Transverse colon (tissue), 4 donors: ENCODE measurements at regions not wholly inside any gene's neighbourhood (a gene's known extent, or its start where the extent isn't known, plus 50 kb on each side); places are given as distances from the start of the nearest gene placed in this dataset.

Experiments used
- DNase-seq: peaks from one replicate; pipeline ENCODE4 v3.0.0-alpha.2; 2019
- H3K27ac ChIP-seq, 4 donors: fragments of 200-600 bp; sonication (generic); 2 replicates each; pipeline ENCODE4 v1.5.1; 2016 to 2018; ENCODE audit warnings: inconsistent platforms in 4 of 4
- H3K27me3 ChIP-seq: fragments of 200-600 bp; sonication (generic); 2 replicates; pipeline ENCODE4 v1.5.1; 2017; ENCODE audit warnings: inconsistent platforms
- H3K36me3 ChIP-seq, 4 donors: fragments of 200-600 bp; sonication (generic); 2 replicates each; pipeline ENCODE4 v1.5.1; 2017 to 2019; ENCODE audit warnings: inconsistent platforms in 4 of 4
- H3K4me1 ChIP-seq, 4 donors: fragments of 200-600 bp; sonication (generic); 2 replicates each; pipeline ENCODE4 v1.5.1; 2017 to 2020; ENCODE audit warnings: inconsistent platforms in 4 of 4
- H3K4me3 ChIP-seq, 4 donors: fragments of 200-600 bp; sonication (generic); 1 replicate in 1 of 4; 2 replicates in 3 of 4; pipeline versions ENCODE4 v1.5.1 to v1.6.1; 2017 to 2019; ENCODE audit warnings: inconsistent platforms in 4 of 4
- H3K9me3 ChIP-seq, 2 donors: fragments of 200-600 bp; sonication (generic); 2 replicates each; pipeline ENCODE4 v1.5.1; 2017 to 2019; ENCODE audit warnings: inconsistent platforms in 2 of 2
- CTCF ChIP-seq, 5 experiments: fragments of 200-600 bp in 3 of 5; fragments of 450-650 bp in 2 of 5; sonication (generic) in 3 of 5; IDR thresholded peaks; 1 replicate in 2 of 5; 2 replicates in 3 of 5; pipeline ENCODE4 v1.5.1; 2016 to 2017; ENCODE audit warnings: antibody characterized with exemption in 5 of 5, inconsistent platforms in 3 of 5, mild to moderate bottlenecking in 2 of 5, moderate library complexity in 1 of 5
- EP300 ChIP-seq: sonication (generic); formaldehyde crosslinking; IDR thresholded peaks from one replicate; pipeline ENCODE4 v1.6.1; 2017; ENCODE audit warnings: antibody characterized with exemption, low read depth
- POLR2A ChIP-seq: fragments of 450-650 bp; IDR thresholded peaks from one replicate; pipeline ENCODE4 v1.6.1; 2016; ENCODE audit warnings: antibody characterized with exemption, mild to moderate bottlenecking, moderate library complexity
- POLR2AphosphoS5 ChIP-seq, 3 donors: sonication (generic); formaldehyde crosslinking; IDR thresholded peaks; one replicate each; pipeline ENCODE4 v1.6.1; 2016; ENCODE audit warnings: antibody characterized with exemption in 3 of 3
- WGBS, 2 donors: methylation state at CpG; one replicate each; pipeline ENCODE4 v1.1.5; 2018; ENCODE audit warnings: low coverage in 1 of 2; 5-methylcytosine and 5-hydroxymethylcytosine counted together
- in situ Hi-C, 4 donors: fragments of 200-750 bp; cut with MboI; loops; one replicate each; pipeline versions ENCODE4 v1.15.0 to v1.15.1; 2017; ENCODE audit warnings: low sequenced_read_pairs in 3 of 4, low pct_ligation_motif_present in 1 of 4, low pct_unique_long_range_greater_than_20kb in 1 of 4
- intact Hi-C: fragments of 100-400 bp; cut with DNase I; formaldehyde crosslinking; loops from one replicate; pipeline ENCODE4 v1.15.1; 2023; ENCODE audit warnings: low total_unique reads

- 39% methylated on average over 1 of the region's 1 CpG; no CpG with 5 or more reads in 1 of the 2 donors for WGBS, 2 donors
- TF ChIP-seq POLR2AphosphoS5 (IDR thresholded peaks at IDR 0.05) (no peak), EP300 (no peak), CTCF (IDR thresholded peaks at IDR 0.05) (no peak), POLR2A (no peak)
- Histone ChIP-seq H3K4me3 (no peak overlapping the region), H3K27me3 (no peaks in the 10 kb centered on the region), H3K27ac (no peak overlapping the region), H3K36me3 (no peaks in the 10 kb centered on the region), H3K9me3 (no peaks in the 10 kb centered on the region), H3K4me1 (no peaks in the 10 kb centered on the region)
- no peak for DNase-seq
- intact Hi-C loops, result loop anchor here (5.0 kb wide), 1 partner anchor 173 kb away; the partner anchor contains the start of gene IFNA1
- in situ Hi-C loops, result no loop called here
These were observed 132.9 kb upstream of the IFNE start for GRCh38 chr9:21615018-21615417.

GRCh38 chr9:21615446-21615845, 133.3 kb upstream of the IFNE start:
- no peak for DNase-seq
- Histone ChIP-seq H3K9me3 (no peaks in the 10 kb centered on the region), H3K27me3 (no peaks in the 10 kb centered on the region), H3K36me3 (no peaks in the 10 kb centered on the region), H3K4me3 (no peak overlapping the region), H3K27ac (no peak overlapping the region), H3K4me1 (no peaks in the 10 kb centered on the region)
- TF ChIP-seq CTCF (IDR thresholded peaks at IDR 0.05), result no peak
- no peak for TF ChIP-seq POLR2A
- TF ChIP-seq EP300, result no peak
- TF ChIP-seq POLR2AphosphoS5 (IDR thresholded peaks at IDR 0.05), result no peak
- in situ Hi-C loops, result no loop called here
- intact Hi-C loops, result loop anchor here (5.0 kb wide), 1 partner anchor 173 kb away; the partner anchor contains the start of gene IFNA1
- WGBS, 2 donors, result 76 to 79% methylated on average over 4 of the region's 4 CpGs

GRCh38 chr9:21616082-21616778, 134.1 kb upstream of the IFNE start:
- DNase-seq, result no peak
- TF ChIP-seq POLR2AphosphoS5 (IDR thresholded peaks at IDR 0.05), result no peak
- TF ChIP-seq EP300, result no peak
- TF ChIP-seq POLR2A, result no peak
- TF ChIP-seq CTCF (IDR thresholded peaks at IDR 0.05), result no peak
- in situ Hi-C loops, result no loop called here

GRCh38 chr9:21624675-21625644, 142.8 kb upstream of the IFNE start:
- WGBS, 2 donors, result 48 to 51% methylated on average over 3 of the region's 3 CpGs

More at GRCh38 chr9:21616082-21616778, 134.1 kb upstream of the IFNE start:
- Histone ChIP-seq H3K4me1 (no peaks in the 10 kb centered on the region), H3K27ac (no peak overlapping the region), H3K36me3 (no peaks in the 10 kb centered on the region), H3K9me3 (no peaks in the 10 kb centered on the region), H3K4me3 (no peak overlapping the region), H3K27me3 (no peaks in the 10 kb centered on the region)
- WGBS, 2 donors, result 50 to 59% methylated on average over 6 of the region's 6 CpGs
- intact Hi-C loops, result loop anchor here (5.0 kb wide), 1 partner anchor 174 kb away; the partner anchor contains the start of gene IFNA1

More at GRCh38 chr9:21624675-21625644, 142.8 kb upstream of the IFNE start:
- H3K27ac ChIP-seq, result no peak overlapping the region
- DNase-seq, result no peak
- in situ Hi-C loops (no loop called here), intact Hi-C loops (no loop called here)
- TF ChIP-seq POLR2A (no peak), EP300 (no peak), POLR2AphosphoS5 (IDR thresholded peaks at IDR 0.05) (no peak), CTCF (IDR thresholded peaks at IDR 0.05) (no peak)
- H3K9me3 ChIP-seq, result no peaks in the 10 kb centered on the region
- no peaks in the 10 kb centered on the region for H3K27me3 ChIP-seq
- H3K4me3 ChIP-seq, result no peak overlapping the region
- H3K36me3 ChIP-seq, result no peaks in the 10 kb centered on the region
- H3K4me1 ChIP-seq, result no peaks in the 10 kb centered on the region
